G401.6 (cell line): ENCODE measurements at regions not wholly inside any gene's neighbourhood (a gene's known extent, or its start where the extent isn't known, plus 50 kb on each side); places are given as distances from the start of the nearest gene placed in this dataset.
"Not testable (repeated sequence)": the region's sequence is repeated elsewhere in the genome, so short reads cannot be mapped to it uniquely, and the experiment has no call there.

Source experiments
- FAIRE-seq: peaks from 2 replicates; lab custom pipeline; 2012; peaks lifted over from hg19 to GRCh38; lab: Jason Lieb, UNC

- FAIRE-seq = no peak
Measured at GRCh38 chr14:85024931-85025330, 505.0 kb upstream of the FLRT2 start.

DNA sequence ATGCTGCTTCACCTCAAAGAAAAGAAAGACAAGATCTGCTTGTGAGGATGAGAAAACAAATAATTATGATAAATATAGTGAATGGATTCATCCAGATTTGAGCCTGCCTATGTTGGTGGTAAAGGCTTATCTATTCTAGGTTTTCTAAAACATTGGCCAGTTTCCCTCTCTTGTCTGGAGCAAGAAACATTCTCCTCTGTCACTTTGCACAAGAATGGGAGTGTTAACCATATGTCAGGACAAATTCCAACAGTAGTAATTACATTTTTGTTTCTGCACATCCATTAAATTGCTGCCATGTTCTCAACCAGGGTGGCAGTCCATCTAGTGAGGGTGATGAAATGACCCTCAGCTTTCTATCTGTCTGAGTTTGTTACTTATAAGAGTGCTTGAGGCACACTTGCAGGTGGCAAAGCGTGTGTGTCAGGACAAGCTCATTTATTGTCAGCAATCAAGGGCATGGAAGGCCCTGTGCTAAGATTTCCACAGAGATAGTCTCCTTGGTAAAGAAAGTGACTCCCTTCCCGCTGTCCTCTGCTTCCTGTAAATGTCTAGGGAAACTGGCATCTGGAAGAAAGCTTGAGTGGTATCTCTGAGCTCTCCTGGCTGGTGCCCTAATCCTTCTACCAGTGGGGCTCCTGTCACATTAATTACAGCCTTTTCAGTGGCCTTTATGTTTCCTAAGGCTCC is 502.1 kb upstream of the FLRT2 start:
- FAIRE-seq = no peak

DNA sequence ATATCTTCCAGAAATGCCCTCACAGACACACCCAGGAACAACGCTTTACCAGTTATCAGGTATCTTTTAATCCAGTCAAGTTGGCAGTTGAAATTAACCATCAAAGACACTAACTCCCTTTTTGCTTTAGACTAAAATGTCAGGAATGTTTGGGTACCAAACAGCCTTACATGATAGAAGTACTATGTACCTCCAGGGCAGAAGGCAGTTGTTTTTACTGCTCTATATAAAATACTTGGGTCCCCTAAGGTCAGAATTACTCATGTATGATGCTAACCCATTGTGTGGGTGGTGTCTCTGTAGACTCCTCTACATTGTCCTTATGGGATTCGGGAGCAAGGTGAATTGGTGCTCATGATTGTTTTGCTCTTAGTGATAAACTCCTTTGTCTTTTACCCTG is 492.5 kb upstream of the FLRT2 start:
- no peak for FAIRE-seq

DNA sequence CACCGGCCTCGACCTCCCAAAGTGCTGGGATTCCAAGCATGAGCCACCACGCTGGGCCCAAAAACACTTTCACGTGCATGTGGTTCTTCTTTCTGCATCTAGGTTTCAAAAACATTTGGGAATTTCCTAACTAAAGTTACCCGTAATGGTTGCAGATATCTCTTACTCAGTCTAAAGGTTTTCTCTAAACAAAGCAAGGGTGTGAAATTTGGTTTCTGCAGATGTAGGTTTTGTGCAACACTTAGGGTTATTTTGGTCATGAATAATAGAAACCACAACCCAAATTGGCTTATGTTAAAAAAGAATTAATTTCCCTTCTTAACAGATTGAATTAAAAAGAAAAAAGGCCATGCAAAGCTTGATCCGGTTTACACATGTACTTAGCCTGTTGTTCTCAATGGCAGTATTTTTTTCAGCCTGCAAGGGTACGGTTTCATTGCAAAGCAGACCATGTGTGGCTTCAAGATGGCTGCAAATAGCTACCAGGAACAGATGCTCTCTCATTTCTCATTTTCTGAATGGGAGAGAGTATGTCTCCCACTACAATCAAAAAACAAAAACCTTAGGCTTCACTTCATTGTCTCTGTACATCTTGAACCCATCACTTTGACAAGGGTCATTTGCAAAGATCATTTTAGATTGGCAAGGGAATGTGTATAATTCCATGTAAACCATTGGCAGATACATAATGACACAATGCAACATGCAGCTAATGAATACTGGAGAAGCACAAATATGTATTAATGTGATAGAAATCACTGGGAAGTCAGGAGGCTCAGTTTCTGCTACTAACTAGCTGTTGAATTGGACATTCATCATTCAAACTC is 491.2 kb upstream of the FLRT2 start:
- FAIRE-seq = no peak

DNA sequence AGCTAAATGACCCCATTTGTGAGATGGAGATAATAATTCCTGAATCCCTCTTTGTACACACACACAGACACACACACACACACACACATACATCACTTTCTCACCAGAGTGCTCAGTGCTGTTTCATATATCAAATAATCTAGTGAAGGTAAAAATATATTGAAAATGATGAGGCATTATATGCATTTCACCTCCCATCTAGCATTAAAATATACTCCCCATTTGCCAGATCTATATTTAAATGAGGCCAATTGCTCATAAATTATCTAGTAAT is 490.7 kb upstream of the FLRT2 start:
- no peak for FAIRE-seq

GRCh38 chr14:85040046-85040685 is 489.8 kb upstream of the FLRT2 start:
- FAIRE-seq = no peak

- no peak for FAIRE-seq
Measured at GRCh38 chr14:85041618-85042017, 488.3 kb upstream of the FLRT2 start.

GRCh38 chr14:85042301-85042700 is 487.6 kb upstream of the FLRT2 start:
- no peak for FAIRE-seq

GRCh38 chr14:85050180-85050579 is 479.8 kb upstream of the FLRT2 start:
- FAIRE-seq = no peak

DNA sequence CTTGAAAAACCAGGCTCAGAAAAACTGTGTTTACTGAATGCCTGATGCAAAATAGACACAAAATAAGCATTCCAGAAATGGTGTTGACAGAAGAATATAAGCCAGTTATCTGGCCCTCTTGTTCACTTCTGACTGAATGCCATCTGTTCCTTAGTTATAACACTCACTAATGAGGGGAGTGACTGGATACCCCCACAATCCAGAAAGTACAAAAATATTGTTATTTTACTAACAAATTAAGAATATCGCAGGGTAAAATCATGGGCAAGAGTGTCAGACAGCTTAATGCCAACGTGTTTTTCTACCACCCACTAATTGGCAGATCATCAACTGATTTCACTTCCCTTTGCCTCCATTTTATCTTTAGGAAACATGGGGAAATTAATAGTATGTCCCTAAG is 477.3 kb upstream of the FLRT2 start:
- FAIRE-seq = no peak

DNA sequence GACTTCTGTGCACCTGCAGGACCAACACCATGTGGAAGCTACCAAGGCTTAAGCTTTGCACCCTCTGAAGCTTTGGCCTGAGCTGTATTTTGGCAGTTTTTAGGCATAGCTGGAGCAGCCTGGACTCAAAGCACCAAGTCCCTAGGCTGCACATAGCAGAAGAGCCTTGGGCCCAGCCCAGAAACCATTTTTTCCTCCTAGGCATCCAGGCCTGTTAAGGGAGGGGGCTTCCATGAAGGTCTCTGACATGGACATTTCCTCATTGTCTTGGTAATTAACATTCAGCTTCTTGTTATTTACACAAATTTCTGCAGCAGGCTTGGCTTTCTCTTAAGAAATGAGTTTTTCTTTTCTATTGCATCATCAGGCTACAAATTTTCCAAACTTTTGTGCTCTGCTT is 475.8 kb upstream of the FLRT2 start:
- no peak for FAIRE-seq

DNA sequence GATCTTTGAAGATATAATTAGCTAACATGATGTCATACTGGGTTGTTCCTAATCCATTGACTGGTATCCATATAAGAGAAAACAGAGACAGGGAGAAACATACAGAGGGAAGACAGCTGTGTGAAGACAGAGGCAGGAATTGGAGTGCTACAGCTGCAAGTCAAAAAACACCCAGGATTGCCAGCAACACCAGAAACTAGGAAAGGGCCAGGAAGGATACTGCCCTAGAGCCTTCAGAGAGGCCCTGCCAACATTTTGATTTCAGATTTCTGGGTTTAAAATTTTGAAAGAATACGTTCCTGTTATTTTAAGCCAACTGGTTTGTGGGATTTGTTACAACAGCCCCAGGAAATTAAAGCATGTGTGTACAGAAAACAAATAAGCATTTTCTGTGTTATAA is 473.7 kb upstream of the FLRT2 start:
- no peak for FAIRE-seq

GRCh38 chr14:85057221-85057620 is 472.7 kb upstream of the FLRT2 start:
- FAIRE-seq = no peak

DNA sequence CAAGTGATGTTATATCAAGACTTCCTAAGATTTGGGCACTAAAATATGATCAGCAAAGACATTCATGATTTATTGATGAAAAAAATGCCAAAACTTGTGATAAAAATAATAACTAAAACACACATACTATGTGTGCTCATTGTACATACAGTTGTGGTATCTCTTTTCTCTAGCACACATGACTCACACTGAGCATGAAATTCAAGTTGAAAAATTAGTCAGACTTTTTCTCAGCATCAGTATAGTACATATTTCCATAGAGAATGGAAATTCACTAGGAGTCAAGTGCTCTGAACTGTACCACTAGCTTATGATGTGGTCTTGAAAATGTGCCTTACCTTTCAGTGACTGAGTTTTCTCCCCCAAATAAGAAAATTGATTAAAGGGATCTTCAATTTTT is 471.8 kb upstream of the FLRT2 start:
- no peak for FAIRE-seq

- no peak for FAIRE-seq
Measured at GRCh38 chr14:85060121-85060520, 469.8 kb upstream of the FLRT2 start.

- FAIRE-seq = no peak
Measured at GRCh38 chr14:85061256-85061655, 468.7 kb upstream of the FLRT2 start.

- FAIRE-seq = no peak
Measured at GRCh38 chr14:85063747-85064146, 466.2 kb upstream of the FLRT2 start.

- no peak for FAIRE-seq
Measured at GRCh38 chr14:85071447-85071846, 458.5 kb upstream of the FLRT2 start.

GRCh38 chr14:85074955-85075354 is 455.0 kb upstream of the FLRT2 start:
- no peak for FAIRE-seq

DNA sequence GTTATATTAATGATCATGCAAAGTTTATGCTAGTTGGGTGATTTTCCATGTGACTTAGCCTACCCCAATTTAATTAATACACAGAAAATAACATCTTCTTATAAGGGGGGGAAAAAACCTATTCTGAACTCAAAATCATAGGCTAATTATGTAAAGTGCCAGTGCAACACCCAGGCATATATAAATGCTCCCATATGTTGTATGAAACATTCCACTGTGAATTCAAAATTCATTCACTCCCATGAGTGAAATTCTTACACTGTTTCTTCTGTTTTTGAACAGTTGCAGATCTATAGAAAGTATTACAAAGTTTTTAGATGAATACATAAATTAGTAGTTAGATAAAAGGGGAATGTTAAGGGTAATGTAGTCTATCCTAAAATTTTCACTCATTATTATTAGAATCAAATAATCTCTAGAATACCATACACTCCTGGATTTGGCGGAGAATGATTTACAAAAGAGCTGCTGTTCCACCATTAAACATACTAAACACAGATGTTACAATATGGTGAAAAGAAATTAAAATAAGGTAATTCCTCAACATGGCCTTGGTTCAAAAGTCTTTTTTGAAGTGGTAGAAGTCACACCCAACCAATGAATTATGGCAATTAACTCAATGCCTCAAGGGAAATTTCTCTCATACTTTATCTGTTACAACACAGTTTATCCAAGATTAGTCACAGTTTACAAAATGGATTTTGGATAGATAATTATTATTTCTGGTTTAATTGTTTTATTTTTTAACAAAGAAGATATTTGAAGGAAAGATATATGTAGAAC is 454.1 kb upstream of the FLRT2 start:
- FAIRE-seq = no peak

GRCh38 chr14:85077716-85078115 is 452.2 kb upstream of the FLRT2 start:
- not testable (repeated sequence) for FAIRE-seq

- no peak for FAIRE-seq
Measured at GRCh38 chr14:85079842-85080730, 449.9 kb upstream of the FLRT2 start.
